ENCODE measurements at regions not wholly inside any gene's neighbourhood (a gene's known extent, or its start where the extent isn't known, plus 50 kb on each side); places are given as distances from the start of the nearest gene placed in this dataset.

- no peak overlapping the region for H3K27ac ChIP-seq (ENCODE audit: insufficient read depth, low read length)
- H3K9me3 ChIP-seq (ENCODE audit: control insufficient read depth, insufficient read depth, low read length) = peaks cover 10% of the 10 kb centered on the region
- no peak overlapping the region for H3K4me2 ChIP-seq (ENCODE audit: low read depth, low read length)
- BruUV-seq (replicated peaks) = no TSS peak
- no peaks in the 10 kb centered on the region for H3K4me1 ChIP-seq (ENCODE audit: control insufficient read depth, insufficient read depth, low read length)
- H4K91ac ChIP-seq (ENCODE audit: insufficient read depth, low read depth, low read length) = no peak overlapping the region
- no peak overlapping the region for H2AK9ac ChIP-seq (replicated peaks; ENCODE audit: low read depth, low read length, poor library complexity)
- no peaks in the 10 kb centered on the region for H3K9me1 ChIP-seq (ENCODE audit: insufficient read depth, low read length)
- H3K4me3 ChIP-seq (ENCODE audit: insufficient read depth, low read depth, low read length) = no peak overlapping the region
- no peaks in the 10 kb centered on the region for H4K20me1 ChIP-seq (ENCODE audit: insufficient read depth, low read length)
- H2BK15ac ChIP-seq (ENCODE audit: low read depth, low read length) = no peak overlapping the region
- ChIA-PET POLR2A (ENCODE audit: unreplicated experiment) (no interaction called here), CTCF (no interaction called here)
- in situ Hi-C loops (cut with MboI; ENCODE audit: low sequenced_read_pairs) = no loop called here
- no peak overlapping the region for H2BK120ac ChIP-seq (ENCODE audit: low read depth, low read length)
- H2AK5ac ChIP-seq (ENCODE audit: low read depth, low read length) = no peak overlapping the region
- no peak overlapping the region for H3K9ac ChIP-seq (ENCODE audit: low read depth, low read length)
- H3K14ac ChIP-seq (replicated peaks; ENCODE audit: low read depth, low read length) = no peak overlapping the region
- H4K5ac ChIP-seq (ENCODE audit: low read depth, low read length) = no peak overlapping the region
- no peak overlapping the region for H3K56ac ChIP-seq (ENCODE audit: extremely low read depth, insufficient read depth, low read length)
- H3K23ac ChIP-seq (ENCODE audit: low read depth, low read length) = no peak overlapping the region
- 60% methylated on average over 1 of the region's 1 CpG; no CpG with 5 or more reads in 1 of the 2 experiments for WGBS, 2 experiments (ENCODE audit: extremely low coverage in 2 of 2, insufficient read length in 1 of 2)
- no peak overlapping the region for H2BK20ac ChIP-seq (ENCODE audit: low read depth, low read length)
- no peaks in the 10 kb centered on the region for H3K79me1 ChIP-seq (ENCODE audit: low read depth in 1 of 2, low read length in 2 of 2)
- no peak overlapping the region for H3K4ac ChIP-seq (ENCODE audit: low read depth, low read length)
- dilution Hi-C loops (cut with HindIII; ENCODE audit: low sequenced_read_pairs, unreplicated experiment) = no loop called here
- no peaks in the 10 kb centered on the region for H3K36me3 ChIP-seq (ENCODE audit: control insufficient read depth, insufficient read depth, low read length)
- ATAC-seq (ENCODE audit: low read depth) (no peak), DNase-seq (no peak)
- intact Hi-C loops (cut with micrococcal nuclease) = no loop called here
- TF ChIP-seq CTCF (conservative IDR thresholded peaks at IDR 0.05; ENCODE audit: low read depth, low read length) (no peak), NFE2L2 (IDR thresholded peaks at IDR 0.05; ENCODE audit: low read depth, low read length) (no peak), POLR2A (IDR thresholded peaks at IDR 0.05; ENCODE audit: low read depth, low read length) (no peak), CEBPB (IDR thresholded peaks at IDR 0.05; ENCODE audit: low read depth, low read length) (no peak)
- no peak overlapping the region for H2AFZ ChIP-seq (replicated peaks; ENCODE audit: low read length, poor library complexity)
- no peak overlapping the region for H4K8ac ChIP-seq (ENCODE audit: low read depth in 2 of 2, low read length in 2 of 2)
- no peaks in the 10 kb centered on the region for H3K27me3 ChIP-seq (ENCODE audit: control insufficient read depth, insufficient read depth, low read length)
- no peak overlapping the region for H3K18ac ChIP-seq (ENCODE audit: low read depth, low read length)
- no peak overlapping the region for H2BK5ac ChIP-seq (ENCODE audit: low read depth, low read length, poor library complexity, severe bottlenecking)
Measured at GRCh38 chr10:111561124-111561523, 484.3 kb downstream of the ADRA2A start.
